SU-DHL-6 (cell line): ENCODE measurements at regions not wholly inside any gene's neighbourhood (a gene's known extent, or its start where the extent isn't known, plus 50 kb on each side); places are given as distances from the start of the nearest gene placed in this dataset.

Source experiments
- EZH2phosphoT487 ChIP-seq: fragments of 200-600 bp; sonication (generic), shearing (Covaris generic); conservative IDR thresholded peaks from 2 replicates; pipeline ENCODE4 v1.6.1; 2018; ENCODE audit warnings: mild to moderate bottlenecking, antibody characterized with exemption, low read length, moderate library complexity, mixed read lengths
- TF ChIP-seq, protein P1 (sequence below): fragments of 200-600 bp; sonication (generic); IDR thresholded peaks from one replicate; pipeline ENCODE4 v1.5.1; 2017; ENCODE audit warnings: antibody characterized with exemption, mild to moderate bottlenecking, low read length, moderate library complexity; ENCODE audit not compliant: insufficient read depth, poor library complexity, severe bottlenecking

- TF ChIP-seq, protein P1, sequence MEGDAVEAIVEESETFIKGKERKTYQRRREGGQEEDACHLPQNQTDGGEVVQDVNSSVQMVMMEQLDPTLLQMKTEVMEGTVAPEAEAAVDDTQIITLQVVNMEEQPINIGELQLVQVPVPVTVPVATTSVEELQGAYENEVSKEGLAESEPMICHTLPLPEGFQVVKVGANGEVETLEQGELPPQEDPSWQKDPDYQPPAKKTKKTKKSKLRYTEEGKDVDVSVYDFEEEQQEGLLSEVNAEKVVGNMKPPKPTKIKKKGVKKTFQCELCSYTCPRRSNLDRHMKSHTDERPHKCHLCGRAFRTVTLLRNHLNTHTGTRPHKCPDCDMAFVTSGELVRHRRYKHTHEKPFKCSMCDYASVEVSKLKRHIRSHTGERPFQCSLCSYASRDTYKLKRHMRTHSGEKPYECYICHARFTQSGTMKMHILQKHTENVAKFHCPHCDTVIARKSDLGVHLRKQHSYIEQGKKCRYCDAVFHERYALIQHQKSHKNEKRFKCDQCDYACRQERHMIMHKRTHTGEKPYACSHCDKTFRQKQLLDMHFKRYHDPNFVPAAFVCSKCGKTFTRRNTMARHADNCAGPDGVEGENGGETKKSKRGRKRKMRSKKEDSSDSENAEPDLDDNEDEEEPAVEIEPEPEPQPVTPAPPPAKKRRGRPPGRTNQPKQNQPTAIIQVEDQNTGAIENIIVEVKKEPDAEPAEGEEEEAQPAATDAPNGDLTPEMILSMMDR: no peak
- TF ChIP-seq EZH2phosphoT487: no peak
These were observed 570.0 kb upstream of the BTBD3 start for GRCh38 chr20:11347738-11348137.
